ENCODE measurements at regions not wholly inside any gene's neighbourhood (a gene's known extent, or its start where the extent isn't known, plus 50 kb on each side); places are given as distances from the start of the nearest gene placed in this dataset.

DNA sequence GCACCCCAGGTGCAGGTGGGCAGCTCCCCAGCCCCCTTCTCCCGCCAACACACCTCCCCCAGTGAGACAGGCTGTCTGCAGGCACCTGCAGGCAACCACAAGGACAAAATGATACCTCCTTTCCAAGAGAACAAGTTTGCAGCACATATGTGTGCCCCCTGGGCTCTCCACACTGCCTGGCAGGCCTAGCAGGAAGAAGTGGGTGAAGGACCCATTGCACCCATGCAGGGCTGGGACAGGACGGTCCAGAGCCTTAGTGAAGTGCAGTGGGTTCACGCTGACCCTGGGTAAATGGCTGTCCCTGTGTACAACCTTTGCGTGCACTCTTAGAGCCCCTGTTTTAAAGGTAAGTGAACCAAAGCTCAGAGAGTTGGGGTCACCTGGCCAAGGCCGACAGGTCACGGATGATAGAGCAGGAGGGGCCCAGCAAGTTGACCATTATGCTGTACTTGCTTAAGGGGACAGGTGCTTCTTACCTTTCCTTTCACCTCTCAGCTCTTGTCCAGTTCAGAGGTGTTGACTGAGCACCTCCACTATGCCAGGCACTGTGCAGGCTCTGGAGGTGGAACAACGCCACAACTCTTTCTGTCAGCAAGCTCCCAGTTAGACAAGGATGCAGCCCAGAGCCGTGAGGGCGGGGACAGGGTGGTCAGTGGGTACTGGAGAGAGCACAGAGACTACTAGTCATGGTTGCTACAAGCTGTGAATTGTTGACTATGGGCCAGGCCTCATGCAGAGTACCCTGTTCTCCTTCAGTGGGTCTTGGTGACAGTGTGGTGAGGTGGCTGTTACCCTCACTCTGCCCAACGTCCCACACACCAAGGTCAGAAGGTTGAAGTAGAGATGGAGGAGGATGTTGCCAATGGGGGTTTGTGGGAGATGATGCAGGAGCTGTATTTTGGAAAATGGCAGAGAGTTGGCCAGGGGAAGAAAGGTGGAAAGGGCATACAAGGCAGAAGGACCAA lies 125.9 kb downstream of the PAPOLA start:
- Histone ChIP-seq H3K27ac (ENCODE audit: low read depth, low read length) (no peak overlapping the region), H3K4me1 (ENCODE audit: control insufficient read depth, insufficient read depth, low read length) (peaks cover 23% of the 10 kb centered on the region), H3K27me3 (ENCODE audit: control insufficient read depth, insufficient read depth, low read length) (peaks cover 5% of the 10 kb centered on the region), H3K36me3 (ENCODE audit: control insufficient read depth, insufficient read depth, low read length) (no peaks in the 10 kb centered on the region), H3K4me3 (ENCODE audit: low read depth, low read length) (no peak overlapping the region), H3K9me3 (ENCODE audit: control insufficient read depth, insufficient read depth, low read length) (no peaks in the 10 kb centered on the region)
- WGBS (ENCODE audit: insufficient coverage): 94% methylated on average over 8 of the region's 10 CpGs
- DNase-seq (ENCODE audit: low read depth in 4 of 6, low spot score in 6 of 6): no peak

DNA sequence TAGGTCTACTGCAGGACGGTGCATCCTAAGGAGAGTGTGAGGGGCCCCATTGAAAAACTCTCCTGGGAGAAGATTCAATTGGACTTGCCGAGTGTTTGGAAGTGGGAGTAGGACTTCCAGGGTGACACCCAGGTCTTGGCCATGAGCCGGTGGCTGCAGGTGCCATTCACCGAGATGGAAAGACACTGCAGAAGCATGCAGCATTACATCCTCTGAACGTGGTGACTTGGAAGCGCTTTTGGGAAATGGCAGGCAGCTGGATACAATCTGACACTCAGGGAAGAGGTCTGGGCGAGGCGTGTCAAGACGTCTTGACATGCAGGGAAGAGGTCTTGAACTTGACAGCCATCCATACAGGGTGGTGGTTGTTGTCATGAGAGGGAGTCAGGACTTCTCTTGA lies 126.9 kb downstream of the PAPOLA start:
- Histone ChIP-seq H3K27ac (ENCODE audit: low read depth, low read length) (no peak overlapping the region), H3K27me3 (ENCODE audit: control insufficient read depth, insufficient read depth, low read length) (peaks cover 5% of the 10 kb centered on the region), H3K36me3 (ENCODE audit: control insufficient read depth, insufficient read depth, low read length) (no peaks in the 10 kb centered on the region), H3K9me3 (ENCODE audit: control insufficient read depth, insufficient read depth, low read length) (no peaks in the 10 kb centered on the region), H3K4me3 (ENCODE audit: low read depth, low read length) (no peak overlapping the region), H3K4me1 (ENCODE audit: control insufficient read depth, insufficient read depth, low read length) (peaks cover 23% of the 10 kb centered on the region)
- WGBS (ENCODE audit: insufficient coverage): 91% methylated on average over 9 of the region's 9 CpGs
- no peak for DNase-seq (ENCODE audit: low read depth in 4 of 6, low spot score in 6 of 6)

DNA sequence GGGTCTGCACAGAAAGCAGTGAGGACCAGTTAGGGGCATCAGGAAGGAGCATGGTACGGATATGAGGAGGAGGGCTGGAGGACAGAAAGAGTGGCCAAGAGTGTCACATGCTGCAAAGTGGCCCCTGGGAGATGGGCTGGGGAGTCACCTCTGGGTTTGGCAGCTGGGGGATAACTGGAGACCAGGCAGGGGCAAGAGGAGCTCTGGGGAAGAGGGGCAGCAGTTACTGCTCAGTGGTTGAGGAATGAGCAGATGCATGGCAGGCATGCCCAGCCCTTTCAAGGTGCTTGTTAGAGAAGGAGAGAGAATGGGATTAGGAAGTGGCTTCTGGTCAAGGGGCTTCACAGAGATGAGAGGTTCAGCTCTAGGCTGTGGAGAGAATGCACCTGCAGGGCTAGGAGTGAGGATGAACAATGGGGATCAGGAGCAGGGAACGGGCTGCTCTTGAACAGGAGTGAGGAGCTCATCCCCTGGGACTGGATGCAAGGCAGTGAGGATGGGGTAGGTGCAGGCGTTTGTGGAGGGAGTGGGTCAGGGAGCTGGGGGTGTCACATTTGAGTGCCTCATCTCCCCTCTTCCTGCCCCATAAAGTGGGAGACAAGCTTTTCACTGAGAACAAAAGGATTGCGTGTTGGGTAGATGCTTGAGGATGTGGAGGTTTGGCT lies 127.5 kb downstream of the PAPOLA start:
- Histone ChIP-seq H3K27me3 (ENCODE audit: control insufficient read depth, insufficient read depth, low read length) (peaks cover 5% of the 10 kb centered on the region), H3K4me1 (ENCODE audit: control insufficient read depth, insufficient read depth, low read length) (peaks cover 19% of the 10 kb centered on the region), H3K9me3 (ENCODE audit: control insufficient read depth, insufficient read depth, low read length) (no peaks in the 10 kb centered on the region), H3K27ac (ENCODE audit: low read depth, low read length) (no peak overlapping the region), H3K4me3 (ENCODE audit: low read depth, low read length) (no peak overlapping the region), H3K36me3 (ENCODE audit: control insufficient read depth, insufficient read depth, low read length) (no peaks in the 10 kb centered on the region)
- DNase-seq (ENCODE audit: low read depth in 4 of 6, low spot score in 6 of 6): no peak
- WGBS (ENCODE audit: insufficient coverage): 91% methylated on average over 4 of the region's 4 CpGs

DNA sequence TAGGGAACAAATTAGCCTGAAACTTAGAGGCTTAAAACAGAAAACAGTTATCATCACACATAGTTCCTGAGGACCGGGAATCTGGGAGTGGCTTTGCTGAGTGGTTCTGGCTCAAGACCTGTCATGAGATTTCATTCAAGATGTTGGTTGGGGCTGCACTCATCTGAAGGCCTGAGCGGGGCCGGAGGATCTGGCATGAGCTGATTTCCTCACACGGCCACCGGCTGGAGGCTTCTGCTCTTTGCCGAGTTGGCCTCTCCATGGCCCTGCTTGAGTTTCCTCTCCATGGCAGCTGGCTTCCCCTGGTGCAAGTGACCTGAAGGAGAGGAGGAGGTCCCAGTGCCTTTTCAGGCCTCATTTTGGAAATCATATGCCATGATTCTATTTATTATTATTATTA lies 128.1 kb downstream of the PAPOLA start:
- Histone ChIP-seq H3K27ac (ENCODE audit: low read depth, low read length) (no peak overlapping the region), H3K27me3 (ENCODE audit: control insufficient read depth, insufficient read depth, low read length) (peaks cover 3% of the 10 kb centered on the region), H3K4me3 (ENCODE audit: low read depth, low read length) (no peak overlapping the region), H3K9me3 (ENCODE audit: control insufficient read depth, insufficient read depth, low read length) (no peaks in the 10 kb centered on the region), H3K4me1 (ENCODE audit: control insufficient read depth, insufficient read depth, low read length) (peaks cover 16% of the 10 kb centered on the region), H3K36me3 (ENCODE audit: control insufficient read depth, insufficient read depth, low read length) (no peaks in the 10 kb centered on the region)
- no peak for DNase-seq (ENCODE audit: low read depth in 4 of 6, low spot score in 6 of 6)
- 94% methylated on average over 6 of the region's 6 CpGs for WGBS (ENCODE audit: insufficient coverage)

DNA sequence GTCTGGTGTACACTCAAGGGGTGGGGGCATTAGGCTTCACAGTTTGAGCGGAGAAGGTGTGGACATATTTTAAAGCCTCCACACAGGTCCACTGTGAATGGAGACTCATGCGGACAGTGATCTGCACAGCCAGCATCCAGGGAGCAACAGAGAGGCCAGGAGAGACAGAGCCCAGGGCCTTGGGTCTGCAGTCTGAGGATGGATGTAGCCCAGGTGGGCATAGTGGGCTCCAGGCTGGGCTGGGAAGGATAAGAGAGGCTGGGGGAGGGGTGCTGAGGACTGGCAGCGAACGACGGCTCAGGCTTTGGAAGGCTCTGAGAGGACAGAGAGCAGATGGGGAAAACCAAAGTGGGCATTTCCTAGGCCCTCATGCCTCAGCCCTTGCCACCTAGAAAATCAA lies 128.8 kb downstream of the PAPOLA start:
- Histone ChIP-seq H3K4me3 (ENCODE audit: low read depth, low read length) (no peak overlapping the region), H3K36me3 (ENCODE audit: control insufficient read depth, insufficient read depth, low read length) (no peaks in the 10 kb centered on the region), H3K4me1 (ENCODE audit: control insufficient read depth, insufficient read depth, low read length) (peaks cover 9% of the 10 kb centered on the region), H3K9me3 (ENCODE audit: control insufficient read depth, insufficient read depth, low read length) (no peaks in the 10 kb centered on the region), H3K27ac (ENCODE audit: low read depth, low read length) (no peak overlapping the region), H3K27me3 (ENCODE audit: control insufficient read depth, insufficient read depth, low read length) (no peaks in the 10 kb centered on the region)
- DNase-seq (ENCODE audit: low read depth in 4 of 6, low spot score in 6 of 6): no peak
- WGBS (ENCODE audit: insufficient coverage): 87% methylated on average over 5 of the region's 5 CpGs

DNA sequence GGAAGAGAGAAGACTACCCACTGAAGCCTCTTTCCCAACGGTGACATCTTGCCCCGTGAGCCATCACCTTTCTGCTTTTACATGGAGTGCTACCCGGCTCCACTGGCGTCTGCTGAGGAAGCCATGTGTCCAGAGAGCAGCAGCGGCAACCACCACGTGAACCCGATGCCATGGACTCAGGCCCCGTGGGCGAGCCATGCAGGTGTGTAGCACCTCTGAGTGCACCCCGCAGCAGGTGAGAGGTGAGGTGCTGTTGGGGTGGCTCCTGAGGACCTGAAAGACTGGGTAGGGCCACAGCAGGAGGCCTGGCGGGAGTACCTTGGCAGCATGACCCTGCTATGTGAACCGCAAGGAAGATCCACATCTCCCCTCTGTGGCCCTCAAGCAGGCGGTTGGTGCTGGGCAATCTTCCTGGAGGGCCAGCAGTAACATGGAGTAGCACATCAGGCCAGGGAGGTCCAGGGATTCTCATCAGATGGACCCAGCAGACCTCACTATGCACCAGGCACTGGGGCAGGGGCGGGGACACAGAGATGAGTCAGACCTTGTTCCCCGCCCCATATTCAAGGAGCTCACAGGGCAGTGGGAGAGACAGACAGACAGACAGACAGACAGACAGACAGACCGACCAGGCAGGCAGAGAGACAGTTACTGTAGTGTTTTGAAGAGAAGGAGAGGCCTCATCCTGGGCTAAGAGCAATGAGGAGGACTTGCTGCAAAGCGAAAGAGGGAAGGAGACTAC lies 129.6 kb downstream of the PAPOLA start:
- 92% methylated on average over 17 of the region's 17 CpGs for WGBS (ENCODE audit: insufficient coverage)
- Histone ChIP-seq H3K4me1 (ENCODE audit: control insufficient read depth, insufficient read depth, low read length) (peaks cover 4% of the 10 kb centered on the region), H3K36me3 (ENCODE audit: control insufficient read depth, insufficient read depth, low read length) (no peaks in the 10 kb centered on the region), H3K27ac (ENCODE audit: low read depth, low read length) (no peak overlapping the region), H3K4me3 (ENCODE audit: low read depth, low read length) (no peak overlapping the region), H3K27me3 (ENCODE audit: control insufficient read depth, insufficient read depth, low read length) (no peaks in the 10 kb centered on the region), H3K9me3 (ENCODE audit: control insufficient read depth, insufficient read depth, low read length) (no peaks in the 10 kb centered on the region)
- DNase-seq (ENCODE audit: low read depth in 4 of 6, low spot score in 6 of 6): no peak

DNA sequence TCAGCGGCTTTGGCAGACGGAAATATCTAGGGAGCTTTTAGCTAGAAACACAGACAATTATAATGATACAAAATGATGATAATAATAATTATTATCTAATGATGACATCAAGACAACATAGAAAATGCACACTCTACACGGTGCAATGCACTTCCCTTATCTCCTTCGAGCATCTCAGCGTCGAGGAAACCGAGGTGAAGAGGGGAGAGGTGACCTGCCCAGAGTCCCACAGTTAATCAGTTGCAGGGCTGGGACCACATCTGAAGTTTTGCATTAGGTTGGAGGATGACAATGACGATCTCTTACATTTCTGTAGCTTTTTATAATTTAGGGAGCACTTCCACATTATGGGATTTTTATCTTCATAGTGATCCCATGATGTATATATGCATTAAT lies 130.2 kb downstream of the PAPOLA start:
- DNase-seq (ENCODE audit: low read depth in 4 of 6, low spot score in 6 of 6): no peak
- Histone ChIP-seq H3K4me3 (ENCODE audit: low read depth, low read length) (no peak overlapping the region), H3K9me3 (ENCODE audit: control insufficient read depth, insufficient read depth, low read length) (no peaks in the 10 kb centered on the region), H3K27me3 (ENCODE audit: control insufficient read depth, insufficient read depth, low read length) (no peaks in the 10 kb centered on the region), H3K36me3 (ENCODE audit: control insufficient read depth, insufficient read depth, low read length) (no peaks in the 10 kb centered on the region), H3K27ac (ENCODE audit: low read depth, low read length) (no peak overlapping the region), H3K4me1 (ENCODE audit: control insufficient read depth, insufficient read depth, low read length) (peaks cover 4% of the 10 kb centered on the region)
- WGBS (ENCODE audit: insufficient coverage): 90% methylated on average over 2 of the region's 8 CpGs

DNA sequence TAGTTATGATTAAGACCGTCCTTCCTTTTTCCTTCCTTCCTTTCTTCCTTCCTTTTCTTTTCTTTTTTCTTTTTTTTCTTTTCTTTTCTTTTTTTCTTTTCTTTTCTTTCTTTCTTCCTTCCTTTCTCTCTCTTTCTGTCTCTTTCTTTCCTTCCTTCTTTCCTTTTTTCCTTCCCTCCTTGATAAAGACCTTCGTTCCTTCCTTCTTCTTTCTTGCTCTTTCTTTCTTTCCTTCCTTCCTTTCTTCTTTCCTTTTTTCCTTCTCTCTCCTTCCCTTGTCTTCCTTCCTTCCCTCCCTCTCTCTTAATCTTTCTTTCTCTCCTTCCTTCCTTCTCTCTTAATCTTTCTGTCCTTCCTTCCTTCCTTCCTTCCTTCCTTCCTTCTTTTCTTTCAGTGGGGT lies 130.9 kb downstream of the PAPOLA start:
- Histone ChIP-seq H3K27me3 (ENCODE audit: control insufficient read depth, insufficient read depth, low read length) (no peaks in the 10 kb centered on the region), H3K27ac (ENCODE audit: low read depth, low read length) (no peak overlapping the region), H3K4me1 (ENCODE audit: control insufficient read depth, insufficient read depth, low read length) (peaks cover 4% of the 10 kb centered on the region), H3K9me3 (ENCODE audit: control insufficient read depth, insufficient read depth, low read length) (no peaks in the 10 kb centered on the region), H3K36me3 (ENCODE audit: control insufficient read depth, insufficient read depth, low read length) (no peaks in the 10 kb centered on the region), H3K4me3 (ENCODE audit: low read depth, low read length) (no peak overlapping the region)
- 94% methylated on average over 1 of the region's 2 CpGs for WGBS (ENCODE audit: insufficient coverage)
- DNase-seq (ENCODE audit: low read depth in 4 of 6, low spot score in 6 of 6): no peak

DNA sequence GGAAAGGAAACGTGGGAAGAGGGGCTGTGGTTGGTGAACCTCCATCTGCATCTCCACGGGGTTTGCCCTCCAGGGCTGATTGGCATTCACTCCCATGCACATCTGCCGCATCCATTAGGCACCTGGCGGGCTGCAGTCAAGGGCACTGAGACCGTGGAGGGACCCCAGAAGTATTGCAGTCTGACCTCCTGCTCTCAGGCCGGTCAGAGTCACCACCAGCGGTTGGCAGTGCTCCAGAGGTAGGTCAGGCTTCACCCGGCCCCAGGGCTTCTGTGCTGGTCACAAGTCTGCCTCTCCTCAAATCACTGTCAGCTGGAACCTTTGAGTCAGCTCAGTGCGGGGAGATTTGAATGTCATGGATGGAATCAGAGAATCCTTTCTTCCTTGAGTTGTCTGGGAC lies 132.3 kb downstream of the PAPOLA start:
- no peaks in the 10 kb centered on the region for H3K27me3 ChIP-seq (ENCODE audit: control insufficient read depth, insufficient read depth, low read length)
- no peak overlapping the region for H3K27ac ChIP-seq (ENCODE audit: low read depth, low read length)
- no peaks in the 10 kb centered on the region for H3K36me3 ChIP-seq (ENCODE audit: control insufficient read depth, insufficient read depth, low read length)
- WGBS (ENCODE audit: insufficient coverage): 75% methylated on average over 7 of the region's 9 CpGs
- no peaks in the 10 kb centered on the region for H3K9me3 ChIP-seq (ENCODE audit: control insufficient read depth, insufficient read depth, low read length)
- no peak for DNase-seq (ENCODE audit: low read depth in 4 of 6, low spot score in 6 of 6)
- peaks cover 4% of the 10 kb centered on the region for H3K4me1 ChIP-seq (ENCODE audit: control insufficient read depth, insufficient read depth, low read length)
- no peak overlapping the region for H3K4me3 ChIP-seq (ENCODE audit: low read depth, low read length)

Measured in spinal cord (tissue), 9 donors.